Suppressor macrophage (primary cell): ENCODE measurements at regions not wholly inside any gene's neighbourhood (a gene's known extent, or its start where the extent isn't known, plus 50 kb on each side); places are given as distances from the start of the nearest gene placed in this dataset.
"Not testable (repeated sequence)": the region's sequence is repeated elsewhere in the genome, so short reads cannot be mapped to it uniquely, and the experiment has no call there.

Experiments
- DNase-seq, 4 experiments: peaks; one replicate each; pipeline ENCODE4 v3.0.0-alpha.2; 2020 to 2022

- DNase-seq, result no peak
Observed at GRCh38 chr1:230476622-230477003, 50.5 kb upstream of the PGBD5 start.

GRCh38 chr1:230475856-230476621 is 49.9 kb upstream of the PGBD5 start:
- not testable (repeated sequence) for DNase-seq
